Thyroid gland (tissue), 4 donors: ENCODE measurements at regions not wholly inside any gene's neighbourhood (a gene's known extent, or its start where the extent isn't known, plus 50 kb on each side); places are given as distances from the start of the nearest gene placed in this dataset.

Experiments
- POLR2A ChIP-seq, 2 donors: fragments of 450-650 bp; IDR thresholded peaks; one replicate each; pipeline ENCODE4 v1.6.1; 2017; ENCODE audit warnings: antibody characterized with exemption in 2 of 2, mild to moderate bottlenecking in 2 of 2, moderate library complexity in 1 of 2
- TF ChIP-seq, protein P1 (sequence below), 6 experiments: fragments of 200-600 bp in 3 of 6; fragments of 450-650 bp in 3 of 6; sonication (generic) in 3 of 6; IDR thresholded peaks; one replicate each; pipeline ENCODE4 v1.5.1; 2016 to 2019; ENCODE audit warnings: antibody characterized with exemption in 6 of 6, mild to moderate bottlenecking in 2 of 6, inconsistent platforms in 1 of 6, moderate library complexity in 1 of 6

DNA sequence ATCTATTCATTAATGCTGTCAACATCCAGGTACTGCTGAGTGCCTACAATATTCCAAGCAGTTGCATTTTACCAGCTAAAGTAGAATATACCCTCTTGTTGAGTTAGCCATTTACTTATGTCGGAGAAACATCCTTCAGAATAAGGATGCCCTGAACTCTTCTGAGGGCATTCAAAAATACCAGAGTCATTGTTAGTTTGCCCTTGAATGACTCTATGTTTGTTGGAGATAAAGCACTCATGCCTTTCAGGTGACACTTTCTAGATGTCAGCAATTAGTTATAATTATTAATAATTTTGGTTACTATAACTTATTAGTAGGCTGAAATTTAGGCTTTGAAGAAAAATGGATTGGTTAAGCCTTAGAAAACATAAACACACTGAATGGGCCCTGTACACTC lies 286.2 kb upstream of the STXBP5 start:
- TF ChIP-seq, protein P1, sequence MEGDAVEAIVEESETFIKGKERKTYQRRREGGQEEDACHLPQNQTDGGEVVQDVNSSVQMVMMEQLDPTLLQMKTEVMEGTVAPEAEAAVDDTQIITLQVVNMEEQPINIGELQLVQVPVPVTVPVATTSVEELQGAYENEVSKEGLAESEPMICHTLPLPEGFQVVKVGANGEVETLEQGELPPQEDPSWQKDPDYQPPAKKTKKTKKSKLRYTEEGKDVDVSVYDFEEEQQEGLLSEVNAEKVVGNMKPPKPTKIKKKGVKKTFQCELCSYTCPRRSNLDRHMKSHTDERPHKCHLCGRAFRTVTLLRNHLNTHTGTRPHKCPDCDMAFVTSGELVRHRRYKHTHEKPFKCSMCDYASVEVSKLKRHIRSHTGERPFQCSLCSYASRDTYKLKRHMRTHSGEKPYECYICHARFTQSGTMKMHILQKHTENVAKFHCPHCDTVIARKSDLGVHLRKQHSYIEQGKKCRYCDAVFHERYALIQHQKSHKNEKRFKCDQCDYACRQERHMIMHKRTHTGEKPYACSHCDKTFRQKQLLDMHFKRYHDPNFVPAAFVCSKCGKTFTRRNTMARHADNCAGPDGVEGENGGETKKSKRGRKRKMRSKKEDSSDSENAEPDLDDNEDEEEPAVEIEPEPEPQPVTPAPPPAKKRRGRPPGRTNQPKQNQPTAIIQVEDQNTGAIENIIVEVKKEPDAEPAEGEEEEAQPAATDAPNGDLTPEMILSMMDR (IDR thresholded peaks at IDR 0.05) = no peak
- no peak for TF ChIP-seq POLR2A (IDR thresholded peaks at IDR 0.05)
